Prostate gland (tissue), 2 donors: ENCODE measurements at regions not wholly inside any gene's neighbourhood (a gene's known extent, or its start where the extent isn't known, plus 50 kb on each side); places are given as distances from the start of the nearest gene placed in this dataset.

Source experiments
- DNase-seq: peaks from one replicate; pipeline ENCODE4 v3.0.0-alpha.2; 2019; ENCODE audit warnings: low spot score
- H3K27ac ChIP-seq, 2 donors: fragments of 200-600 bp; sonication (generic); 2 replicates each; pipeline ENCODE4 v1.5.1; 2017 to 2019
- H3K27me3 ChIP-seq: fragments of 200-600 bp; sonication (generic); replicated peaks from 2 replicates; pipeline ENCODE4 v1.5.1; 2019; ENCODE audit not compliant: insufficient read depth
- H3K36me3 ChIP-seq, 2 donors: fragments of 200-600 bp; sonication (generic); 1 replicate in 1 of 2; 2 replicates in 1 of 2; pipeline versions ENCODE4 v1.5.1 to v1.8.1; 2017 to 2019
- H3K4me1 ChIP-seq: fragments of 200-600 bp; sonication (generic); replicated peaks from 2 replicates; pipeline ENCODE4 v1.5.1; 2019
- H3K4me3 ChIP-seq, 2 donors: fragments of 200-600 bp; sonication (generic); 2 replicates each; pipeline ENCODE4 v1.5.1; 2017 to 2019
- H3K9me3 ChIP-seq: fragments of 200-600 bp; sonication (generic); 2 replicates; pipeline ENCODE4 v1.5.1; 2017
- CTCF ChIP-seq, 4 experiments: fragments of 200-600 bp in 2 of 4; fragments of 450-650 bp in 2 of 4; sonication (generic) in 2 of 4; IDR thresholded peaks; 1 replicate in 3 of 4; 2 replicates in 1 of 4; pipeline ENCODE4 v1.5.1; 2016 to 2019; ENCODE audit warnings: antibody characterized with exemption in 4 of 4, mild to moderate bottlenecking in 2 of 4, moderate library complexity in 2 of 4
- POLR2A ChIP-seq: fragments of 450-650 bp; IDR thresholded peaks from one replicate; pipeline ENCODE4 v1.6.1; 2016; ENCODE audit warnings: antibody characterized with exemption, mild to moderate bottlenecking
- POLR2AphosphoS5 ChIP-seq: sonication (generic); formaldehyde crosslinking; IDR thresholded peaks from one replicate; pipeline ENCODE4 v1.6.1; 2017; ENCODE audit warnings: antibody characterized with exemption
- WGBS: methylation state at CpG from one replicate; pipeline ENCODE4 v1.1.5; 2018; 5-methylcytosine and 5-hydroxymethylcytosine counted together
- intact Hi-C: fragments of 100-400 bp; cut with DNase I; formaldehyde crosslinking; loops from one replicate; pipeline ENCODE4 v1.14.2; 2022

GRCh38 chr13:76414320-76414719, 471.9 kb downstream of the KCTD12 start:
- intact Hi-C loops = no loop called here
- Histone ChIP-seq H3K27me3 (no peaks in the 10 kb centered on the region), H3K4me1 (no peaks in the 10 kb centered on the region), H3K36me3 (no peaks in the 10 kb centered on the region), H3K27ac (no peak overlapping the region), H3K9me3 (no peaks in the 10 kb centered on the region), H3K4me3 (no peak overlapping the region)
- DNase-seq = no peak
- TF ChIP-seq POLR2A = no peak
- TF ChIP-seq CTCF (IDR thresholded peaks at IDR 0.05) = no peak
- no peak for TF ChIP-seq POLR2AphosphoS5
- 58% methylated on average over 2 of the region's 2 CpGs for WGBS

- Histone ChIP-seq H3K9me3 (no peaks in the 10 kb centered on the region), H3K36me3 (no peaks in the 10 kb centered on the region), H3K4me3 (no peak overlapping the region), H3K4me1 (no peaks in the 10 kb centered on the region), H3K27ac (no peak overlapping the region), H3K27me3 (no peaks in the 10 kb centered on the region)
- TF ChIP-seq POLR2AphosphoS5 (no peak), POLR2A (no peak)
- intact Hi-C loops = no loop called here
- no peak for DNase-seq
Measured at GRCh38 chr13:76406243-76406642, 480.0 kb downstream of the KCTD12 start.

GRCh38 chr13:76398425-76398824, 487.8 kb downstream of the KCTD12 start:
- Histone ChIP-seq H3K36me3 (no peaks in the 10 kb centered on the region), H3K4me1 (no peaks in the 10 kb centered on the region), H3K9me3 (no peaks in the 10 kb centered on the region), H3K4me3 (no peak overlapping the region), H3K27me3 (no peaks in the 10 kb centered on the region), H3K27ac (no peak overlapping the region)
- DNase-seq = no peak
- no peak for TF ChIP-seq POLR2A
- TF ChIP-seq POLR2AphosphoS5 = no peak
- TF ChIP-seq CTCF (IDR thresholded peaks at IDR 0.05) = no peak
- intact Hi-C loops = no loop called here
- 93% methylated on average over 1 of the region's 1 CpG for WGBS

- Histone ChIP-seq H3K27ac (no peak overlapping the region), H3K4me3 (no peak overlapping the region), H3K36me3 (no peaks in the 10 kb centered on the region), H3K9me3 (no peaks in the 10 kb centered on the region), H3K27me3 (no peaks in the 10 kb centered on the region), H3K4me1 (no peaks in the 10 kb centered on the region)
- DNase-seq = no peak
- TF ChIP-seq CTCF (IDR thresholded peaks at IDR 0.05) = no peak
- TF ChIP-seq POLR2A = no peak
- no peak for TF ChIP-seq POLR2AphosphoS5
- intact Hi-C loops = no loop called here
- 64% methylated on average over 3 of the region's 3 CpGs for WGBS
Measured at GRCh38 chr13:76397413-76397812, 488.8 kb downstream of the KCTD12 start.

- Histone ChIP-seq H3K4me3 (no peak overlapping the region), H3K9me3 (no peaks in the 10 kb centered on the region), H3K27ac (no peak overlapping the region), H3K27me3 (no peaks in the 10 kb centered on the region), H3K36me3 (no peaks in the 10 kb centered on the region), H3K4me1 (no peaks in the 10 kb centered on the region)
- intact Hi-C loops = no loop called here
- no peak for TF ChIP-seq POLR2AphosphoS5
- 37% methylated on average over 1 of the region's 1 CpG for WGBS
- DNase-seq = no peak
Measured at GRCh38 chr13:76389321-76389720, 496.9 kb downstream of the KCTD12 start.

- H3K36me3 ChIP-seq = no peaks in the 10 kb centered on the region
- H3K9me3 ChIP-seq = no peaks in the 10 kb centered on the region
- H3K4me3 ChIP-seq = no peak overlapping the region
- H3K27ac ChIP-seq = no peak overlapping the region
- no peak for DNase-seq
- intact Hi-C loops = no loop called here
- no peaks in the 10 kb centered on the region for H3K27me3 ChIP-seq
- no peak for TF ChIP-seq CTCF (IDR thresholded peaks at IDR 0.05)
- no peak for TF ChIP-seq POLR2AphosphoS5
- no peak for TF ChIP-seq POLR2A
- 81% methylated on average over 1 of the region's 1 CpG for WGBS
- H3K4me1 ChIP-seq = no peaks in the 10 kb centered on the region
Measured at GRCh38 chr13:76387566-76387965, 498.6 kb downstream of the KCTD12 start.
